Hypothalamus (tissue), 51 donors: ENCODE measurements at regions not wholly inside any gene's neighbourhood (a gene's known extent, or its start where the extent isn't known, plus 50 kb on each side); places are given as distances from the start of the nearest gene placed in this dataset.

ENCODE experiments used
- DNase-seq, 51 donors: peaks; one replicate each; lab custom pipeline; 2025; lab: John Stamatoyannopoulos, UW

DNA sequence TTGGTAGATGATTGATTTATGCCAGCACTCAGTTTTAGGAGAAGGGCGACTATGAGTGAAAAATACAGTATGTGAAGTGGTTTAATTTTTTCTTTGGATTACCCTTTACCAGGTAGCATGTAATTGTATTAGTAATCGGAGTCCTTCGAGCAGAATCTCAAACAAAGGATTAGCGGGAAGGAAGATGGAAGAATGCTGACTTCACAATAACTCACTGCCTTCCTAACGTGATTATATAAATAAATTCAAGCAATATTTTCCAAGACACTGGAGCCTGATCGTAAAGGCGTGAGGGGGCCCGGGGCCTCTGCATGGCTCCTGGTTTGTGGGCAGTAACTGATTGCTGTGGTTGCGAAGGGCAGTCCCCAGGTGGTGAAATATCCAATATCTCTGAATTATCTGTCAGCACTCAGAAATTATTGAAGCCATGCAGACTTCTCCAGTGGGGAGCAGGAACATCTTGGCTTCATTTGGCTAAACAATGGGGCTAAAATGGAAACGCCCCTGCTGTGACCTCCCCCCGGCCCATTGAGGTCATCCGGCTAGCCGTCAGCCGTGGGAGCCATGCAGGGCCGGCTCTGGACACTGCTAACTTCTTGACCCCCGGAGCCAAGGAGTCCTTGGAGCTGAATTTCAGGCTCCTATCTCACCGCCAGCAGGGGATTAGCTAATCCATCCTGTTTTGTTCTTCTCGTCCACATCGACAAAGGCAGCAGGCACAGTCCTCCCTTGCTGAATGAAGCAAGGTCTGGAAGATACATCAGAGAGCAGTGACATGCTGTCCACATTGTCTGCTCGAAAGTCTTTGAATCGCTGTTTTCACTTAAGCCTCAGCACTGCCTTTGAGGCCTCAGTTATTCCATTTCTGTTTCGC lies 295.9 kb upstream of the N4BP1 start:
- DNase-seq = no peak

DNA sequence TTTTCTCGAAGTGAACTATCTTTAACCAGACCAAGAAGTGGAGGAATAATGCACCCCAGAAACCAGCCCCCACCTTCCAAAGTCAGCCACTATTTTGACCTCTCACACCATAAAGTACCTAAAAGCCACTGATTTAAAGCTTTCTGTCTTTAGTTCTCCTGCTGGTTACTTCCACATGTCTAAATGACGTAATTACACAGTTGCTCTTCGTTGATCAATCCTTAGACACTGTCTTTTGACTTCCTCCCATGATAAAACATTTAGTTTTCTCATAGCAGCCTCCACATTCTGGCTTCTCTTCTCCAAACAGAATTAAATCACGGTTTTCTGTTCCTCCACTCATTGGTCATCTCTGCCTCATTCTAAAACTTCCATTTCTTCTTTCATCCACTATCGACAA lies 294.4 kb upstream of the N4BP1 start:
- no peak for DNase-seq

DNA sequence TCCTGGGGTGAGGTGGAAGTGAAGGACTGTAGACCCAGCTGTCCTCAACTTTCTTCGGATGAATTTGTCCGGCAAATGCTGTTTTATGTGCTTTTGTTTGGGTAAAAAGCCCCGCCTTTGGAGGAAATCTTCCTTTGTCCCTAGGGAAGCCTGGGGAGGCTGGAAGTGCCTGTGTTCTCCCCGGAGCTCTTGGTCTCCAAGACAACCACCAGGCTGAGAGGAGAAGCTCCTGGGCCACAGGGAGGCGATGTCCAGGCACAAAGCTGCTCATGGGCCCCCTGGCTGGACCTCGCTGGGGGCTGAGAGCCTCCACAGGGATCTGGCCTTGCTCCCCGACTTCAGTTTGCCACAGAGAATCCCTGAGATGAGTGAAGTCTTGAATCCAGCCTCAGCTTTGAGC lies 293.1 kb upstream of the N4BP1 start:
- DNase-seq = no peak

DNA sequence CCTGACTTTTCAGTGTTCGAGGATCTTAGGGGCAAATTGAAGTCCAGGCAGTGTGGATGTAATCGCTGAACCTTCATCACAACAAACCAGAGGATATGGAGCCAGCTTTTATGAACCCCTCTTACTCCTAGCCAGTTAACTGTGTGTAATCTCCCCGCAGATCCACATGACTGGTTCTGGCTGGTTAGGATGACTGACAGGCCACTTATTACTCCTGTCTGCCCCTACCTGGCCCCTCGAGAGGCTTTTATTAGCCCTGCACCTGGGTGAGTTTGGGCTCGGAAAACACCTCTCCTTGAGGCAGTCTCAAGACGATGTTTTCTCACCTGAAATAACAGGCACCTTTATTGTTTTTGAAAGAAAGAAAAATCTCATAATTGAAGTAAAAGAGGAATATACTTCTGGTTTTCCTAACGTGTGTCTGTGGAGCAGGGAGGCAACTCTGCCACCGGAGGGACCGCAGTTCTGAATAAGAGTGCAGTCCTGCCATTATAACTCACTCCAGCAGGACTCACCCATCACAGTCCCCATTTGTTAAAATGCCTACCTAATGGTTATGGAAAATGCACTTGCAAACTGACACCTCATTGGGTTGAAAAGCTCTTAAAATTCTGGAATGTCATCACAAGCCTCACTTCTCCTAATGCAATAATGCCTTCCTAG lies 291.9 kb upstream of the N4BP1 start:
- no peak for DNase-seq

DNA sequence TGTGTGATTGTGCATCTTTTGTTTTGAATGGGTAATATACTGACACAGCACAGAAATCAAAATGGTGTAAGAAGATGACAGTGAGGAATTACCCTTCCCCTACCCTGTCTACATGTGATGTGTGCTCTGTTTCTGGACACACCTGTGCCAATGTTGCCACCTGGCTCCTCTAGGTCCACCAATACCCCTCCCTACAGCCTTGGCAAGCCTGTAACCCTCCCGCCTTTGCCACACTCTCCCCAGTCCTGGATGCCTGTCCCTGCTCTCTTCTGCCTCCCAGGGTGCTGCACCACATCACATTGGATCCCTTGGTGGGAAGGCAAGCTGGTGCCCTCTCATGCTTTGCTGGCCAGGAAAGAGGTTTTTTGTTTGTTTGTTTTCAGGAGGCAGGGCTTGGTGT lies 289.5 kb upstream of the N4BP1 start:
- DNase-seq = no peak

DNA sequence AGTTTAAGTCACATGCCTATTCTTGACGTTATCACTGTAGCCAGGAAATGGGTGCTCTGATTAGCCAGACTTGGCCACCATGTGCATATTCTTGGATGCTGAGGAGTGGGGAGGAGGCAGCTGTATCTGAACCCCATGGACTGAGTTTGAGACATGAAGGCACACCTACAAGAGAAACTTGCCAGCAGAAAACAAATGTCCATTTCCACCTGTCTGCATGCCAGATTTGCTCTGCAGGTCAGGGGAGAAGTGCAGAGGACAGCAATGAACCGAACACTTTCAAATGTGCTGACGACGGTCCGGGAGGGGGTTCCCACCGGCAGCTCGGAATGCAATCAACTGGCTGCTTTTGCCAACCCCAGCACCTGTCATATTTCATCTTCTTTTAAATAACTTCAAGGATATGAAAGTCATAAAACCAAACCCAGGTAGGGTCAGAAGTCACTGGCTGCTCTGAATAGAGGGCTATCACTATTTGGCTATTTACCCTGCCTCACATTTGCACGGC lies 287.8 kb upstream of the N4BP1 start:
- DNase-seq = no peak

DNA sequence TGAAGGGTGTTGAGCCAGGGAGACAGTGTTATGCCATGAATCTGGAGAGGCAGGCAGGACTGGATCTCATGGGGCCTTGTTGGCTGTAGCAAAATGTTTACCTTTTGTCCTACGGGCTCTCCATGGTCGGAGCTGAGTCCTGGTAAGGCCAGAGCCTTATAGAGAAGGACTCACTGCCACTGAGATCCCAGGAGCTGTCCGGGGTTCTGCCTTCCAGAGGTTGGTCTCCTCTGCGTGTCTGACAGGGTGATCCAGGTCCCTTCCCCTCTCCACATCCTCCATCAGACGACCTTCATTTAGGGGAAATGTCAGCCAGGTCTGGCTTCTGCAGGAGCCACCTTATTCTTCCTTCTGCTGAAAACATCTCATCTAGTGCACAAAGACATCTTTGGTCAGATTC lies 285.2 kb upstream of the N4BP1 start:
- DNase-seq = no peak

DNA sequence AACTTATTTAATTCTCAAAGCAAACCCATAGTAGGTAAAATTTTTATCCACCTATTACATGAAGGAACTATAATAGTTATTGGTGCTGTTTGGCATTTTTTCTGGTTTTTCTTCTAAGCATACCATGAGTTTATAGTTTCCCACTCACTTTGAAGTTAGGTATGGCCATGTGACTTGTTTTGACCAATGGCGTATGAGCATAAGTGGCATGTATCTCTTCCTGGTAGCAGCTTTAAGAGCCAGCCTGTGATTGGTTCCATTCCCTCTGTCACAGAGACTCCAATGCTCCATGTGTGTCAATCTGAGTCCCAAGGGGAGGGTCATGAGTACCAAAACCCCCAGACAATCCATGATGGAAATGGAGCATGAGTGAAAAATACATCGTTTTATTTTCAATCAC lies 282.9 kb upstream of the N4BP1 start:
- DNase-seq = no peak

DNA sequence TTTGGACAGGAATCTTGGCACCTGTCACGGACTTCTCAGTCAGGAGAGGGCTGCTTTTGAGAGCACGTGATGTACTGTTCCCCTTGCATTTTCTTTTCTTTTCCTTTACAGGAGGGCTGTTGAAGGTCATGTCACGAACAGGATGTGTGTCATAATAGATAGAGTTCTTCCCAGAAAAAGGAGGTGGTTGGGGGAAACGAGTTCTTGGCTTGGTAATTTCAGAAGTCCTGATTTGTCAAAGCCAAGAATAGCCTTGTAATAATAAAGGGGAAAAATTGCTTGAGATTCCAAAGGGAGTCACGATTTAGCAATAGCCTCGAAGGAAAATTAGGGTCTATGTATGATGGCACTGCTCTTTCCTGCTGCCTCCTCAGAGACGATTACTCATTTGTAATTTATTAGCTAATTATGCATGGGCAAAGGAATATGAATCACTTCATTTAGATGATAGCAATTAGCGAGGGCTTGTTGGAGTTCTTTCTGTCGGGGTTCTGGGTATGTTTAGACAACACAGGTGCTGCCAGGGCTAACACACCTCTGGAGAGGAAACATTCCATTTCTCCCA lies 277.7 kb upstream of the N4BP1 start:
- DNase-seq = no peak

DNA sequence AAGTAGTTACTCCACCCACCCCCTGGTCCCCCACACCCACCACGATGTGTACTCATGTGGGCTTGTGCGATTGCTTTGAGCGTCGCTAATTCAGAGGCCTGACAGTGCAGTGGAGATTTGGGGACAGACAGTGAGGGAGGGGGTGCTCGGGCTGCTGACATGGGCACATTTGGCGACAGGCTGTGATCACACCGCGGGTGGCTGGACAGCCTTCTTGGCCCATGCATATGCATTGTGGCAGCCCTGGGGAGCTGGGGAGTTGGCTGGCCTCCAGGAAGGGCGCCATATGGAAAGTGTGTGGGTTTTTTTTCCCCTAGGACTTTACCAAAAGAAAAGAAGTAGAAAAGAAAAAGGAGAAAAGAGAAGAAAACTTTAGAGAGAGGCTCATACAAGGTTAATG lies 275.5 kb upstream of the N4BP1 start:
- DNase-seq = no peak

DNA sequence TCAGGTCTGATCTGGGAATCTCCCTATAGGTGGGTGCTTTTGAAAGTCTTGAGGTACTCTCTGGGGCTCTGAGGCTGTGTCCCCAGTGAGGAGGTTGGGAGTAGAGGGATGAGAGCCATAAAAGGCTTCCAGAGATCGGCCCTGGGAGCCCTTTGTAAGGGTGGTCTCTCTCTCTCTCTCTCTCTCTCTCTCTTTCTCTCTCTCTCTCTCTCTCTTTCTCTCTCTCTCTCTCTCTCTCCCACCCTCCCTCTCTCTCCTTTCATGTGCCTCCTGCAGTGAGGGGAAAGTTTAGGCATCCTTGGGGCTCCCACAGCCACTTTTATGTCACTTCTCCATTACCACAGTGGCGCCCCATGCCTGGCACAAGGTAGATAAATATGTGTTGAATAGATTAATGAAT lies 271.3 kb upstream of the N4BP1 start:
- no peak for DNase-seq

DNA sequence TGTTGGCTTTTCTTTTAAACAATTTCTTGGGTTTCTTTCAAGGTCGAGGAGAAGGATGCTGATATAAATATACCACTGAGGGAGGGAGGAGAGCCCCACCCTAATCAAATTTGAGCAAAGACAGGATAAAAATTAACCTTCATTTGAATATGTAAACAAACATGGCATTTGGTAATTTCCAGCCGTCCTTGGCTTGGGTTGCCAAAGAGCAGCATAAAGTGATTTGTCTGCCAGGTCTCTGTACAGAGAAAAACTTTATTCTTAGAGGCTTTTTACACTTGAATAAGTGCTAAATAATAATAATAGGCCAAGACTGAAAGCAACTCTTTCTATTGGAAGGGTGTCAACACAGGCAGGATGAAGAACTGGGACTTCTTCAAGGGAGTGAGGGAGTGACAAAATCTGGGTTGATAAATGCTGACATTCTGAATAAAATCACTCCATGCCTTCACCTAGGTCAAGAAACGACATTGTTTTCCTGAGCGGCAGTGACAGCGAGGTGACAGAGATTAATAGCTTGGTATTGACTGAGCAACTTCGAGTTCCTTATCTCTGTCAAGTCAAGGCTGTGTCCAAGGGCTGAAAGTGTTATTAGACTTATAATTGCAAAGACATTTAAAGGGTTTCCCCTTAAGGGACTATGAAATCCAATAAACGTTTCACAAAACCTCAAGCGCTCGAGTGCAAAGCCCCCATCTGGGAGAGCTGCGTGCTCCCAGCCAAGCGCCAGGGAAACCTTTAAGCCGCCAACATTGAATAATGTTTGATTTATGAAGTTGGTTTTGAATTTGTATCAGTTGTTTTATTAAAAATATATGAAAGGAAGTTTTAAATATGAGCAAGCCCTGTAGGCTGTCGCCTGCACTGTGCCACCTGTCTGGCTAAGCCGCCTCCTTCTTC lies 269.5 kb upstream of the N4BP1 start:
- no peak for DNase-seq

DNA sequence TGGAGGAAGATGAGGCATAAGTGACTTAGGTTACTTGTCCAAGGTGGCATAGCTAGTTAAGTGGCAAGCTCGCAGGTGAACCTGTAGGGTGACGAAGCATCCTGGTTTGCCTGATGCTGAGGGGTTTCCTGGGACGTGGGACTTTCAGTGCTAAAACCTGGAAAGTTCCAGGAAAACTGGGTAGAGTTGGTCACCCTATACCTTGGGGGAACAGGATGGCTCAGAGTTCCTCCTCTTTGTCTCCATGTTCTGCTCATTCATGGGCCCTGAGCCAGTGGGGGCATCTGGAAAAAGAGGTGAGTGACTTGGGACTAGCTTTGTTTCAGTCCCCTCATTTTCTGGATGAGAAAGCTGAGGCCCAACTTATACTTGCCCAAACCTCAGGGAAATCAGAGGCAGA lies 268.0 kb upstream of the N4BP1 start:
- no peak for DNase-seq

DNA sequence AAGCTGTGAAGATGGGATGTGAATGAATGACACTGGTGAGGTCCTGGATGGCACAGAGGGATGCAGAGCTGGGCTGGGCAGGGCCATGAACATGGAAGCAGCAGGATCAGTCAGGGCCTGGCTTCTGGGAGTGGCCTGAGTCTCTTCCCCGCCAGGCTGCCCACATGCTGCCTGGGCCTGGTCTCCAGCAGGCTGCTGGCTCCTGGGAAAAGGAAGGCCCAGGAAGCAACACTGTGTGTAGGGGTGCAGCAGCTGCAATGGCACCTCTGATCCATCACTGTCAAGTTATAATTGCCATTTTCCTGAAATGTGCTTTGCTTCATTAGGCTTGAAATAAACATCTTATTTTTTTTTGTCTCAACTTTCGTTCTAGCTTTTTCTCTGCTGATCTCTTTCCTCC lies 260.2 kb upstream of the N4BP1 start:
- no peak for DNase-seq

DNA sequence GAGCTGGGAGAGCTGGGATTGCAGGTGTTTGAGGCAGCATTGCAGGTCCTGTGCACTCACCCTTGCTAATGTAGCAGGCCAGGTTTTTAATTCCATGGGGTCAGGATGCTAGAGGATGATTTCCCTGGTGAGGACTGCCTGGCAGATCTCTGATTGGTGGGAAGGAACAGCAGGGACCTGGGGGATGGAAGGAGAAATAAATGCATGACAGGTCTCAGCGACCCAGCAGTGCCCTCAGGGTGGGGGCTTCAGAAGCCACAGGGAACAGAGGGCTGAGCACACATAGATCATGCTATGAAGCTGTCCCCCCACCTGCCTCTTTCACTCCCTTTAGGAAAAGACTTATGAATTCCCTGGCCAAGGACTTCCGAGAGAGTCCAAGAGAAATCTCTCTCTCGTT lies 255.5 kb upstream of the N4BP1 start:
- no peak for DNase-seq

DNA sequence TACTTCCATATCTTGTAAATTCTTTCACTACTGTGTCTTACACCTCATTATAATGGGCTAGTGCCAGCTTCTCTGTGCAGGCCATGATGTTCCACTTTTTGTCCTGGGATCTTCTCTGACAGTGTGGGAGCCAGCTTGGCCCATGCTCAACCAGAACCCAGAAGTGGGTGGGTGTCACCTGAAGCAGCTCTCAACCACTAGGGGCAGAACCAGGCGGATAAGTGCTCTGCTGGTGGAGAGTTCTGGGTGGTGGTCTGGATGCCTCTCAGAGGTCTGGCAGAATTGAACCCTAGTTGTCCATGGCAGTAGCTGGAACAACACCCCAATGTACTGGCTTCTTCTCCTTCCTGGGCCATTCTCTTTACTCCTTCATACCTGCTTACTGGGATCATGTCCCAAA lies 254.1 kb upstream of the N4BP1 start:
- DNase-seq = no peak

DNA sequence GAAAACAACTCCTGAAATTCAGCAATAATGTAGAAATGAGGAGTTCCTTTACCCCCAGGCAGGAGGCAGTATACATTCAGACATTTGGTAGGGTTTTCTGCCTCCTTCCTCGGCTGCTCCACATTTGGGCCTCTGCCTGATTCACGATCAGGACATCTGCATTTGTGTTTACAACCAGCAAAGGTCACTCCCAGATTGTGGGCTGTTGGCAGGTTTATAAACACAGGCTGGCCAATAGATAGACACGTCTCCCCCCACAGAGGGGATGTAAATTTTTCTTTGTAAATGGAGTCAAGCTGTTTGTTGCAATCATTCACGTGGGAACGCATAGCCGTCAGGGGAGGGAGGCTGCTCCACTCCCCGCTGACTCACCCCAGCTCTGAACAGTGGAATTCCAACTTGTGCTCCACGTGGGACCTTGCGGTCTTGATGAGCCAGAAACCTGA lies 252.1 kb upstream of the N4BP1 start:
- DNase-seq = no peak

DNA sequence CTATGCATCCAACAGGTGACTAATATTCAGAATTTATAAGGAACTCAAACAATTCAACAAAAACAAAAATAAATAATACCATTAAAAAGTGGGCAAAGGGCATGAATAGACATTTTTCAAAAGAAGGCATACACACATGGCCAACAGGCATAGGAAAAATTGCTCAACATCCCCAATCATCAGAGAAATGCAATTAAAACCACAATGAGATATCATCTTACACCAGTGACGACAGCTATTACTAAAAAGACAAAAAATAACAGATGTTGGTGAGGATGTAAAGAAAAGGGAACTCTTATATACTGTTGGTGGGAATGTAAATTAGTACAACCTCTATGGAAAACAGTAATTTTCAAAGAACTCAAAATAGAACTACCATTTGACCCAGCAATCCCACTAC lies 250.4 kb upstream of the N4BP1 start:
- DNase-seq = no peak

DNA sequence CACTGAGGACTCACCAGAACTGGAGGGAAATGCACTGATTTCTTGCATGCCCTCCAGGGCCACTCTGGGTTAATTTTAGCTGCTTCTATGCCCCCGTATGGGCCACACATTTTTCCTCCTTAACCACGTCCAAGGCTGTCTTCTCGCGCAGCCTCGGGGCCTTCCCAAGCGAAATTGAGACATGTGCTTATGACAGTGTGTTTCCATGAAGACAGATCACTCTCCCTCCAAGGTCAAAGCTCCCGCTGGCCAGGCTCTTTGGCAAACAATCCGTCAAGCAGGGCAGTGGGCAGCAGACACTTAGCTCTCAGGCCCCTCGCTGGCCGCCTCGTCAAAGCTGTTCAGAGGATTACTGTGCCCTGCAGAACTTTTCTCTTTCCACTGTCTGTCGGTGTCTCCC lies 243.0 kb upstream of the N4BP1 start:
- DNase-seq = no peak

DNA sequence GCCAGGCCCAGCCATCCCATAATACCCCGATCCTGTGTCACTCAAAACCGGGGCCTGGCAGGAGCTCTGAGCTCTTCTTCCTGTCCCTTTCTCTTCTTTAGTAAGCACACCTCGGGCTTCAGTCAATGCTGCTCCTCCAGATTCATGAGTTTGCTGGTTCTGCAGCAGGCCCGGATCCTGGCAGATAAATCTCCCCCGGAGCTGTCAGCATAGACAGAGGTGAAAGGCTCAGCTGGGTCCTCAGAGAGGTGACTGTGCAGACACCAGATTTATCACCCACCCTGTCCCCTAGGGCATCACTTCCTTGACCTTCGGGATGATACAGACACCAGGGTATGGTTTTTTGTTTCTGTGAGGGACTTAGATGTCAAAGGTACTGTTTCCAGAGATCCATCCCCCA lies 242.5 kb upstream of the N4BP1 start:
- DNase-seq = no peak
